ENCODE measurements at regions not wholly inside any gene's neighbourhood (a gene's known extent, or its start where the extent isn't known, plus 50 kb on each side); places are given as distances from the start of the nearest gene placed in this dataset.
A peak's percentile ranks its signal among the peaks of the same experiment; 100 is the strongest.

DNA sequence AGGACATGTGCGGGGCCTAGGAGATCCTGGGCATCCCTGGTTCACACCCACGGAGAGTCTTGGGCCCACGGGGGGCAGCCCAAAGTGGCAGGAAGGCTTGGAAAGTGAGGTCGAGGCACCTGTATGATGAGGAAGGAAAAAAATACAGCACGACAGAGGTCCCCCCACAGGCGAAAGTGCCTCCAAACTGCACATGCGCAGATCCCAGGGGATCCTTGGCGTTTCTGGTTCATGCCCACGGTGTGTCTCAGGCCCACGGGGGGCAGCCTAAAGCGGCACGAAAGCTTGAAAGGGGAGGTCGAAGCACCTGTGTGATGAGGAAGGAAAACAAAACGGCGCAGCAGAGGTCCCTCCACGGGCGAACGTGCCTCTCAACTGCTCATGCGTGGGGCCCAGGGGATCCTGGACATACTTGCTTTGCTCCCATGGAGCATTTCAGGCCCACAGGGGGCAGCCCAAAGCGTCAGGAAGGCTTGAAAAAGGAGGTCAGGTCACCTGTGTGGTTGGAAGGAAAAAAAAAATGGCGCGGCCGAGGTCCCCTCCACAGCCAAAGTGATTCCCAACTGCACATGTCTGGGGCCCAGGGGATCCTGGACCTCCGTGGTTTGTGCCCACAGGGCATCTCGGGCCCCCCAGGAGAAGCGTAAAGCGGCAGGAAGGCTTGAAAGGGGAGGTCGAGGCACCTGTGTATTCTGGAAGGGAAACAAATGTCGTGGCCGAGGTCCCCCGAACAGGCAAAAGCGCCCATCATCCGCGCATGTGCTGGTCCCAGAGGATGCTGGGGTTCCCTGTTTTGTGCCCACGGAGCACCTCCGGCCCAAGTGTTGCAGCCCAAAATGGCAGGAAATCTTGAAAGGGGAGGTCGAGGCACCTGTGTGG is 582.6 kb downstream of the ALG10 start:
- H3K36me3 ChIP-seq: no peaks in the 10 kb centered on the region
- ATAC-seq (no peak), DNase-seq (peak in 1 of 5 donors; percentile 36)
- peaks cover 0 to 80% (median 33%) of the 10 kb centered on the region in 12 donors for H3K9me3 ChIP-seq
- WGBS, 4 donors: 65 to 72% (median 67%) methylated on average over 37 of the region's 37 CpGs
- H3K27me3 ChIP-seq: peaks cover 0 to 5% (median 0%) of the 10 kb centered on the region in 9 donors
- intact Hi-C loops (cut with DNase I): no loop called here
- H3K27ac ChIP-seq: no peak overlapping the region
- no peak for TF ChIP-seq POLR2A (IDR thresholded peaks at IDR 0.05)
- TF ChIP-seq, protein P1, sequence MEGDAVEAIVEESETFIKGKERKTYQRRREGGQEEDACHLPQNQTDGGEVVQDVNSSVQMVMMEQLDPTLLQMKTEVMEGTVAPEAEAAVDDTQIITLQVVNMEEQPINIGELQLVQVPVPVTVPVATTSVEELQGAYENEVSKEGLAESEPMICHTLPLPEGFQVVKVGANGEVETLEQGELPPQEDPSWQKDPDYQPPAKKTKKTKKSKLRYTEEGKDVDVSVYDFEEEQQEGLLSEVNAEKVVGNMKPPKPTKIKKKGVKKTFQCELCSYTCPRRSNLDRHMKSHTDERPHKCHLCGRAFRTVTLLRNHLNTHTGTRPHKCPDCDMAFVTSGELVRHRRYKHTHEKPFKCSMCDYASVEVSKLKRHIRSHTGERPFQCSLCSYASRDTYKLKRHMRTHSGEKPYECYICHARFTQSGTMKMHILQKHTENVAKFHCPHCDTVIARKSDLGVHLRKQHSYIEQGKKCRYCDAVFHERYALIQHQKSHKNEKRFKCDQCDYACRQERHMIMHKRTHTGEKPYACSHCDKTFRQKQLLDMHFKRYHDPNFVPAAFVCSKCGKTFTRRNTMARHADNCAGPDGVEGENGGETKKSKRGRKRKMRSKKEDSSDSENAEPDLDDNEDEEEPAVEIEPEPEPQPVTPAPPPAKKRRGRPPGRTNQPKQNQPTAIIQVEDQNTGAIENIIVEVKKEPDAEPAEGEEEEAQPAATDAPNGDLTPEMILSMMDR (IDR thresholded peaks at IDR 0.05): no peak
- H3K4me1 ChIP-seq: no peaks in the 10 kb centered on the region
- H3K4me3 ChIP-seq: no peak overlapping the region

DNA sequence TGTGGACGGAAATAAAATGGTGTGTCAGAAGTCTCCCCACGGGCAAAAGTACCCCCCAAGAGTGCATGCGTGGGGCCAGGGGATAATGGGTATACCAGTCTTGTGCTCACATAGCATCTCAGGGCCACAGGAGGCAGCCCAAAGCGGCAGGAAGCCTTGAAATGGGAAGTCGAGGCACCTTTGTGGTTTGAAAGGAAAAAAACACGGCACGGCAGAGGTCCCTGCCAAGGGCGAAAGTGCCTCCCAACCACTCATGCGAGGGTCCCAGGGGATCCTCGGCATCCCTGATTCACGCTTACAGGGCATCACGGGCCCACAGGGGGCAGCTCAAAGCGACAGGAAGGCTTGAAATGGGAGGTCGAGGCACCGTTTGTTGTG is 583.2 kb downstream of the ALG10 start:
- no peak for DNase-seq
- WGBS, 4 donors: 62 to 67% (median 63%) methylated on average over 15 of the region's 15 CpGs
- ATAC-seq: no peak
- no peak overlapping the region for H3K4me3 ChIP-seq
- H3K27ac ChIP-seq: no peak overlapping the region
- TF ChIP-seq, protein P1 (IDR thresholded peaks at IDR 0.05): no peak
- no peak for TF ChIP-seq POLR2A (IDR thresholded peaks at IDR 0.05)
- no peaks in the 10 kb centered on the region for H3K4me1 ChIP-seq
- intact Hi-C loops (cut with DNase I): no loop called here
- H3K9me3 ChIP-seq: peaks cover 0 to 74% (median 32%) of the 10 kb centered on the region in 12 donors
- H3K27me3 ChIP-seq: peaks cover 0 to 5% (median 0%) of the 10 kb centered on the region in 9 donors
- H3K36me3 ChIP-seq: no peaks in the 10 kb centered on the region

DNA sequence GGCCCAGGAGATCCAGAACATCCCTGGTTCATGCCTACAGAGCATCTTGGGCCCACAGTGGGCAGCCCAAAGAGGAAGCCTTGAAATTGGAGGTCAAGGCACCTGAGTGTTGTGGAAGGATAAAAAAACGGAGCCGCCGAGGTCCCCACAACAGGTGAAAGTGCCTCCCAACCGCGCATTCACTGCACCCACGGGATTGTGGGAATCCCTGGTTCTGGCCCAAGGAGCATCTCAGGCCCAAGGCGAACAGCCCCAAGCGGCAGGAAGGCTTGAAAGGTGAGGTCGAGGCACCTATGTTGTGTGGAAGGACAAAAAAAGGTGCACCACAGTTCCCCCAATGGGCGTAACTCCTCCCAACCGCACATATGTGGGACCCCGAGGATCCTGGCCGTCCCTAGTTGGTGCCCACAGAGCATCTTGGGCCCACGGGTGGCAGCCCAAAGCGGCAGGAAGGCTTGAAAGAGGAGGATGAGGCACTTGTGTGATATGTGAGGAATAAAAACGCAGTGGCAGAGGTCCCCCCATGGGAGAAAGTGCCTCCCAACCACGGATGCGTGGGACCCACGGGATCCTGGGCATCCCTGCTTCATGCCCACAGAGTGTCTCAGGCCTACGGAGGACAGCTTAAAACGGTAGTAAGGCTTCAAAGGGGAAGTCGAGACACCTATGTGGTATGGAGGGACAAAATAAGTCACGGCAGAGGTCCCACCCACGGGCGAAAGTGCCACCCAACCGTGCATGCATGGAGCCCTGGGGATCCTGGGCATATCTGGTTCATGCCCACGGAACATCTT is 583.9 kb downstream of the ALG10 start:
- no peak overlapping the region for H3K4me3 ChIP-seq
- no peak overlapping the region for H3K27ac ChIP-seq
- intact Hi-C loops (cut with DNase I): no loop called here
- H3K4me1 ChIP-seq: no peaks in the 10 kb centered on the region
- H3K36me3 ChIP-seq: no peaks in the 10 kb centered on the region
- H3K9me3 ChIP-seq: peaks cover 0 to 69% (median 32%) of the 10 kb centered on the region in 12 donors
- TF ChIP-seq, protein P1 (IDR thresholded peaks at IDR 0.05): no peak
- TF ChIP-seq POLR2A (IDR thresholded peaks at IDR 0.05): no peak
- ATAC-seq: no peak
- peaks cover 0 to 5% (median 0%) of the 10 kb centered on the region in 9 donors for H3K27me3 ChIP-seq
- WGBS, 4 donors: 62 to 70% (median 63%) methylated on average over 27 of the region's 27 CpGs
- no peak for DNase-seq

Measured in heart left ventricle (tissue), 16 donors.